ENCODE measurements at regions not wholly inside any gene's neighbourhood (a gene's known extent, or its start where the extent isn't known, plus 50 kb on each side); places are given as distances from the start of the nearest gene placed in this dataset.
A peak's percentile ranks its signal among the peaks of the same experiment; 100 is the strongest.
"Not testable (repeated sequence)": the region's sequence is repeated elsewhere in the genome, so short reads cannot be mapped to it uniquely, and the experiment has no call there.

GRCh38 chr14:106026026-106026425 is 499.6 kb downstream of the TMEM121 start:
- H3K9me3 Mint-ChIP-seq, result peaks cover 8% of the 10 kb centered on the region
- H3K4me3 Mint-ChIP-seq, result no peak overlapping the region
- no peak overlapping the region for H3K27ac Mint-ChIP-seq
- H3K36me3 Mint-ChIP-seq (ENCODE audit: low read depth), result peaks cover 10% of the 10 kb centered on the region
- H3K4me1 Mint-ChIP-seq, result peaks cover 35% of the 10 kb centered on the region
- ChIA-PET POLR2A (no interaction called here), CTCF (interaction anchor here (1.2 kb wide), 1 partner anchor 25 kb away, joined by 4 read pairs; no protein-coding TSS in a partner anchor)
- H3K27me3 Mint-ChIP-seq, result peaks cover 7% of the 10 kb centered on the region
- DNase-seq, result no peak

- H3K36me3 Mint-ChIP-seq (ENCODE audit: low read depth); H3K27me3 Mint-ChIP-seq; POLR2A ChIA-PET; CTCF ChIA-PET; H3K9me3 Mint-ChIP-seq; H3K27ac Mint-ChIP-seq; DNase-seq; H3K4me3 Mint-ChIP-seq: not testable (repeated sequence)
- H3K4me1 Mint-ChIP-seq, result peaks cover 23% of the 10 kb centered on the region
Measured at GRCh38 chr14:106027759-106028158, 501.4 kb downstream of the TMEM121 start.

GRCh38 chr14:106029959-106030358 is 503.6 kb downstream of the TMEM121 start:
- Mint-ChIP-seq H3K9me3 (no peaks in the 10 kb centered on the region), H3K27ac (no peak overlapping the region), H3K4me3 (no peak overlapping the region), H3K4me1 (peaks cover 6% of the 10 kb centered on the region), H3K36me3 (ENCODE audit: low read depth) (no peaks in the 10 kb centered on the region), H3K27me3 (peaks cover 4% of the 10 kb centered on the region)
- ChIA-PET POLR2A (no interaction called here), CTCF (interaction anchor here (0.9 to 1.9 kb wide), 2 partner anchors 9 to 15 kb away, joined by 3 to 6 read pairs; no protein-coding TSS in a partner anchor)
- DNase-seq, result no peak

GRCh38 chr14:106037380-106037779 is 511.0 kb downstream of the TMEM121 start:
- Mint-ChIP-seq H3K4me3 (no peak overlapping the region), H3K27me3 (peaks cover 25% of the 10 kb centered on the region), H3K27ac (no peak overlapping the region), H3K9me3 (no peaks in the 10 kb centered on the region), H3K4me1 (peaks cover 2% of the 10 kb centered on the region), H3K36me3 (ENCODE audit: low read depth) (no peaks in the 10 kb centered on the region)
- DNase-seq, result no peak
- CTCF ChIA-PET, result no interaction called here
- POLR2A ChIA-PET, result no interaction called here

- POLR2A ChIA-PET, result no interaction called here
- Mint-ChIP-seq H3K9me3 (no peaks in the 10 kb centered on the region), H3K4me1 (peaks cover 2% of the 10 kb centered on the region), H3K36me3 (ENCODE audit: low read depth) (no peaks in the 10 kb centered on the region), H3K27ac (peak overlapping the region; percentile 12), H3K27me3 (peaks cover 32% of the 10 kb centered on the region), H3K4me3 (no peak overlapping the region)
- CTCF ChIA-PET, result interaction anchor here (1.6 kb wide), 1 partner anchor 9 kb away, joined by 6 read pairs; no protein-coding TSS in a partner anchor
- no peak for DNase-seq
Measured at GRCh38 chr14:106038263-106038662, 511.9 kb downstream of the TMEM121 start.

- H3K4me3 Mint-ChIP-seq, result no peak overlapping the region
- H3K27ac Mint-ChIP-seq, result no peak overlapping the region
- DNase-seq, result peak; percentile 55
- H3K27me3 Mint-ChIP-seq, result peaks cover 38% of the 10 kb centered on the region
- peaks cover 4% of the 10 kb centered on the region for H3K4me1 Mint-ChIP-seq
- H3K9me3 Mint-ChIP-seq, result no peaks in the 10 kb centered on the region
- POLR2A ChIA-PET, result no interaction called here
- no peaks in the 10 kb centered on the region for H3K36me3 Mint-ChIP-seq (ENCODE audit: low read depth)
- CTCF ChIA-PET, result interaction anchor here (0.6 to 2.1 kb wide), 4 partner anchors 10 to 38 kb away, joined by 3 to 6 read pairs (median 6); no protein-coding TSS in a partner anchor
Measured at GRCh38 chr14:106039400-106039799, 513.0 kb downstream of the TMEM121 start.

- no peaks in the 10 kb centered on the region for H3K36me3 Mint-ChIP-seq (ENCODE audit: low read depth)
- CTCF ChIA-PET, result interaction anchor here (1.0 to 1.4 kb wide), 3 partner anchors 15 to 720 kb away, joined by 3 to 4 read pairs (median 3); no protein-coding TSS in a partner anchor
- peaks cover 3% of the 10 kb centered on the region for H3K4me1 Mint-ChIP-seq
- POLR2A ChIA-PET, result no interaction called here
- H3K27me3 Mint-ChIP-seq, result peaks cover 38% of the 10 kb centered on the region
- H3K4me3 Mint-ChIP-seq, result no peak overlapping the region
- no peaks in the 10 kb centered on the region for H3K9me3 Mint-ChIP-seq
- no peak overlapping the region for H3K27ac Mint-ChIP-seq
- no peak for DNase-seq
Measured at GRCh38 chr14:106044515-106044914, 518.1 kb downstream of the TMEM121 start.

GRCh38 chr14:106044949-106045596 is 518.7 kb downstream of the TMEM121 start:
- CTCF ChIA-PET, result interaction anchor here (0.9 to 1.6 kb wide), 10 partner anchors 9 to 720 kb away, joined by 3 to 6 read pairs (median 4); no protein-coding TSS in a partner anchor
- H3K4me1 Mint-ChIP-seq, result peaks cover 3% of the 10 kb centered on the region
- POLR2A ChIA-PET, result no interaction called here
- no peak overlapping the region for H3K27ac Mint-ChIP-seq
- peak; percentile 83 for DNase-seq
- peaks cover 37% of the 10 kb centered on the region for H3K27me3 Mint-ChIP-seq
- no peaks in the 10 kb centered on the region for H3K36me3 Mint-ChIP-seq (ENCODE audit: low read depth)
- H3K9me3 Mint-ChIP-seq, result no peaks in the 10 kb centered on the region
- H3K4me3 Mint-ChIP-seq, result no peak overlapping the region

GRCh38 chr14:106051796-106052195 is 525.4 kb downstream of the TMEM121 start:
- no peaks in the 10 kb centered on the region for H3K36me3 Mint-ChIP-seq (ENCODE audit: low read depth)
- DNase-seq, result no peak
- no peak overlapping the region for H3K27ac Mint-ChIP-seq
- peaks cover 8% of the 10 kb centered on the region for H3K27me3 Mint-ChIP-seq
- ChIA-PET CTCF (no interaction called here), POLR2A (no interaction called here)
- H3K4me3 Mint-ChIP-seq, result no peak overlapping the region
- peaks cover 12% of the 10 kb centered on the region for H3K4me1 Mint-ChIP-seq
- H3K9me3 Mint-ChIP-seq, result no peaks in the 10 kb centered on the region

- ChIA-PET POLR2A (no interaction called here), CTCF (interaction anchor here (1.8 kb wide), 1 partner anchor 709 kb away, joined by 3 read pairs; no protein-coding TSS in a partner anchor)
- H3K27me3 Mint-ChIP-seq, result peaks cover 32% of the 10 kb centered on the region
- no peaks in the 10 kb centered on the region for H3K9me3 Mint-ChIP-seq
- no peak overlapping the region for H3K27ac Mint-ChIP-seq
- peaks cover 15% of the 10 kb centered on the region for H3K4me1 Mint-ChIP-seq
- no peak for DNase-seq
- no peak overlapping the region for H3K4me3 Mint-ChIP-seq
- H3K36me3 Mint-ChIP-seq (ENCODE audit: low read depth), result no peaks in the 10 kb centered on the region
Measured at GRCh38 chr14:106055289-106055688, 528.9 kb downstream of the TMEM121 start.

GRCh38 chr14:106058342-106058741 is 532.0 kb downstream of the TMEM121 start:
- H3K27ac Mint-ChIP-seq, result no peak overlapping the region
- H3K9me3 Mint-ChIP-seq, result no peaks in the 10 kb centered on the region
- peaks cover 28% of the 10 kb centered on the region for H3K4me1 Mint-ChIP-seq
- POLR2A ChIA-PET, result no interaction called here
- no peaks in the 10 kb centered on the region for H3K36me3 Mint-ChIP-seq (ENCODE audit: low read depth)
- H3K4me3 Mint-ChIP-seq, result no peak overlapping the region
- no peak for DNase-seq
- CTCF ChIA-PET, result interaction anchor here (1.0 to 1.1 kb wide), 3 partner anchors 8 to 707 kb away, joined by 3 to 5 read pairs (median 3); no protein-coding TSS in a partner anchor
- peaks cover 40% of the 10 kb centered on the region for H3K27me3 Mint-ChIP-seq

- H3K4me1 Mint-ChIP-seq, result peaks cover 17% of the 10 kb centered on the region
- POLR2A ChIA-PET, result no interaction called here
- peaks cover 50% of the 10 kb centered on the region for H3K27me3 Mint-ChIP-seq
- DNase-seq, result no peak
- CTCF ChIA-PET, result interaction anchor here (0.9 to 1.6 kb wide), 4 partner anchors 15 to 104 kb away, joined by 3 to 6 read pairs (median 3); no protein-coding TSS in a partner anchor
- no peak overlapping the region for H3K27ac Mint-ChIP-seq
- no peaks in the 10 kb centered on the region for H3K9me3 Mint-ChIP-seq
- H3K36me3 Mint-ChIP-seq (ENCODE audit: low read depth), result no peaks in the 10 kb centered on the region
- H3K4me3 Mint-ChIP-seq, result no peak overlapping the region
Measured at GRCh38 chr14:106060276-106060975, 534.0 kb downstream of the TMEM121 start.

GRCh38 chr14:106061877-106062500 is 535.6 kb downstream of the TMEM121 start:
- POLR2A ChIA-PET; H3K9me3 Mint-ChIP-seq; H3K27ac Mint-ChIP-seq; H3K36me3 Mint-ChIP-seq (ENCODE audit: low read depth); H3K4me3 Mint-ChIP-seq: not testable (repeated sequence)
- peak; percentile 85 for DNase-seq
- CTCF ChIA-PET, result interaction anchor here (0.7 to 1.7 kb wide), 11 partner anchors 11 to 703 kb away, joined by 3 to 11 read pairs (median 4); no protein-coding TSS in a partner anchor
- H3K27me3 Mint-ChIP-seq, result peaks cover 58% of the 10 kb centered on the region
- peaks cover 17% of the 10 kb centered on the region for H3K4me1 Mint-ChIP-seq
